8988T (cell line): ENCODE measurements at regions not wholly inside any gene's neighbourhood (a gene's known extent, or its start where the extent isn't known, plus 50 kb on each side); places are given as distances from the start of the nearest gene placed in this dataset.
A peak's percentile ranks its signal among the peaks of the same experiment; 100 is the strongest.
"Not testable (repeated sequence)": the region's sequence is repeated elsewhere in the genome, so short reads cannot be mapped to it uniquely, and the experiment has no call there.

Experiments
- DNase-seq: peaks from one replicate; pipeline ENCODE4 v3.0.0; 2011

DNA sequence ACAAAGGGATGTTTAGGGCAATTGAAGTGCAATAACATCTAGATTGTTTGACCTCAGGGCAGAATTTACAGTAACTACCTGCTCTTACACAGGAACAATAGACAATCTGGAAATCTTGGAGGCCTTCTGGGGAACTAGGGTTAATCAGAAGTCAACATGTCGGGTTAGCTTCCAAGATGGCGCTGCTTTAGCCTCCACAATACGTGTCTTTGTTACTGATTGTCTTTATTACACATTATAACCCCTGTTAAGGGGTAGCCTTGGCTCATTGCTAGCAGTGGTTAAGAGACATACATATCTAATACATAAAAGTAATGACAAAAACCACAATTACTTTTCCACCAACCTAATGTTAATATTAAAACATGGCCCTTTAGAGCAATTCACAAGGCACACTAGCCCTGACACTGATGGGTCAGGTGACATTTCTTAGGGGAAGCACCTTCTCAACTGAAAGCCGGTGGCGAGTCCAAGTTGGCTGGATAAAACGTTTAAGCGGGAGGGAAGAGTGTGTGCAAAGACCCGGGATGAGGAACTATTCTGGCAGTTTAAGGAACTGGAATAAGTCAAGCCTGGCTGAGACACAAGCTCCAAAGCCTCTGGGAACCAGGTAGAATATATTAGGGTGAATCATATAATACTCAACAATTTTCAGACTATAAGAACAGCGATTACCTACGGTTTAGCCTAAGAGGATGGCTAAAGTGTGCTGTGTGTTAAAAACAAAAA lies 236.9 kb downstream of the BCAS1 start:
- no peak for DNase-seq

DNA sequence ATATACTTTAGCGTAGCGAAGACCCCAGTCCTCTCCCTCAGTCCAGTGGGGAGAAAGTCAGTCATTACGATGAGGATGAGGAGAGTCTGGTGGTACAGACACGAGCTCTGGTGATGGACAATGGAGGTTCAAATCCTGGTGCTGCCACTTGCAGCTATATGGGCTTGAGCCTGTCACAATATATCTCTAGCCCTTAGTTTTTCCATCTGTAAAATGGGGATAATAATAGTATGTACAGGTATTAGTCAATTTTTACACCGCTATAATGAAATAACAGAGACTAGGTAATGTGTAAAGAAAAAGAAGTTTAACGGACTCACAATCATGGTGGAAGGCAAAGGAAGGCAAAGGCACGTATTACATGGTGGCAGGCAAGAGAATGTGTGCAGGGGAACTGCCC lies 237.9 kb downstream of the BCAS1 start:
- DNase-seq, result no peak

DNA sequence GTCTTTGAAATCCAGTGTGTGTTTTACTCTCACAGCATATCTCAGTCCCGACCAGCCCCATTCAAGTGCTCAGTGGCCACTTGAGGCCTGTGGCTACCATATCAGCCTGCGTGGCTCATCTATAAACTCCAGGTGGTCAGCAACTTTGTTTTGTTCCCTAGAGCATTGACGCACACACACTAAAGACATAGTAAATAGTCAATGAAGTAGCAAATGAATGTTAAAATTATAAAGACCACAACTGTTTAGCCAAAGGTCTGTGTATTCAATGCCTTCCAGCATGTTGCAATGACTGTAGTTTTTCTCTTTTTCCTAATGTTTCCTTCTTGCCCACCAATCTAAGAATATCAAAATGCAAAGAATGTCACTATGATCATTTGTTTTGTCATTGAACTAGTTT lies 238.2 kb upstream of the ZNF217 start:
- DNase-seq, result no peak

DNA sequence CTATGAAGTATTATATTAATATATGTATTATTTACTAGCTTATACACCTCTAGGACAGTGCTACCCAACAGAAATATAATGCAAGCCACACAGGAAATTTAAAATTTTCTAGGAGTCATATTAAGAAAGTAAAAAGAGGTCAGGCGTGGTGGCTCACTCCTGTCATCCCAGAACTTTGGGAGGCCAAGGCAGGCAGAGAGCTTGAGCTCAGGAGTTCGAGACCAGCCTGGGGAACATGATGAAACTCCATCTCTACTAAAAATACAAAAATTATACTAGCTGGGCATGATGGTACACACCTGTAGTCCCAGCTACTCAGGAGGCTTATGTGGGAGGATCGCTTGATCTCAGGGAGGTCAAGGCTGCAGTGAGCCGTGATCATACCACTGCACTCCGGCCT lies 237.6 kb upstream of the ZNF217 start:
- DNase-seq, result no peak

DNA sequence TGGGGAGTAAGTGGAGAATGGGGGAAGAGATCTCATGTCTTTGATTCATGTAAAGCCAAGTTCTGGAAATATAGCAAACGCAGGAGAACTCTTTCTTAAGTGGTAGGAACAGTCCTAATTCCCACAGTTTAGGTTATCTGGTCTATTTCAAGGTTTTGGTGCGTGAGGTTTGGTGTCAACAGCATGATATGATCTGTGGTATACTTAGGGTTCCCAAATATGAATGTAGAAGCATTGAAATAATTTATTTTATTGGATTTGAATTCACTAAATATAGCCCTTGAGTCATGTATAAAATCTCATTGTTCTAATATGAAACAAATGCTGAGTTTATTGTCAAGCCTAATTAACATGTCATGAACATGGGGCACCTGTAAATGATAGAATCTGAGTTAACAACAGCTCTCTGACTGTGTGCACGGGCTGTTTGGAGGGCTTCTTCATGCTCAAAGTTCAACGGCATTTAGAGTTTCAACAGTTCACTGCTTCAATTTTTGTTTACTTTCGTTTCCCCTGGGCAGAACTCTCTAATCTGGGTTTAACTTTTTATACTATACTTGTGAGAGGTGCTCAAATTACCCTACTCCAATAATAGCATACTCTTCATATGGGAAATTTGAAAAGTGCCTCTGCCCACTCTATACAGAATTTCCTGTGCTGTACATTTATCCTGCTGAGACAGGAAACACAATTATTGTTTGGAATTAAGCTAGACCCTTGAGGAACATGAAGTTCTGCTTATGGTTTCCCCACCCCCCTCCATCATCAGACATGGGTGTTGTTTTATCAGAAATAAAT lies 236.3 kb upstream of the ZNF217 start:
- DNase-seq, result no peak

DNA sequence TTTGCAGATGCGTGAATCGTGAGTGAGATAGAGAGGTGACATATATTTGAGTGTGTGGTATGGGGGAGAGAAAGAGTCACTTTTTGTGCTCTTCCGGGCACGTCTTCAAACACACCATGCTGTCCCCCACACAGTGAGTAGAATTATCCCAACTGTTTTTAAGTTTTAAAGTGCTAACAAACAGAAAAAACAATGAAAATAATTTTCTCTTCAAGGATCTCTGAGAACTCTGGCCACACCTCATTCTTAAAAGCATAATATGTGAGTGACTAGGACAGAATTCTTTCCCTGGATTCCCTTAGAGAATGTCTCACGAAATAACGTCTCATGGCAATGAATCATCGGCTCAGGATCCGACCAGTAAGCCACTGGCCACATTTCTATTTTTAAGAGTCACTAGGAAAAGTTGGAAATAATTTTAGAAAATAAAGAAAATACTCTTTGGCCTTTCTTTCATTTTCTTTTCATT lies 235.7 kb upstream of the ZNF217 start:
- DNase-seq, result peak; percentile 39

DNA sequence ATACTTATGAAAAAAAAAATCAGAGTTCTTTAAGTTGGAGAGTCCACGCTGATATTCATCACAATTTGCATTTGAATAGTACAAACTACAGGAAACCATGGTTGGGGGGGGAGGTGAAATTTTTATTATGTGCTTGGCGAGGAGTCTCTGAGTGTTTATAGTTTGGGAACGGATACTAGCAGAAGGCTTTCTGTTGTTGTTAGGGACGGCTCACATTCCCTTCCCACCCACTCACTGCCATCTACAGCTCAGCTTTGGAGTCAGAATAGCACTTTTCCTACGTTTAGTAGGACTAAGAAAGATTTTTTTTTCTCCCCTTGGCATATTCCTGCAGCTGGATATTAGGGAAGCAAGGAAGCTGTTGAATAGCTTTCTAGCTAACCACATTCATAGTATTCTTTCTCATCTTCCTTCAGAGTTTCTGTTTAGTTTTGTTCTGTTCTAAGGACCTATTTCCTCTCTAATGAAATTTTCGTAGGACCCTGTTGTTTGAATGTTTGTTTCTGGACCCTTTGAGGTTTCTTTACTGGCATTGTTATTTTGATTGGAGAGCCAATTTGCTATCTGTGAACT lies 235.1 kb upstream of the ZNF217 start:
- DNase-seq, result no peak

DNA sequence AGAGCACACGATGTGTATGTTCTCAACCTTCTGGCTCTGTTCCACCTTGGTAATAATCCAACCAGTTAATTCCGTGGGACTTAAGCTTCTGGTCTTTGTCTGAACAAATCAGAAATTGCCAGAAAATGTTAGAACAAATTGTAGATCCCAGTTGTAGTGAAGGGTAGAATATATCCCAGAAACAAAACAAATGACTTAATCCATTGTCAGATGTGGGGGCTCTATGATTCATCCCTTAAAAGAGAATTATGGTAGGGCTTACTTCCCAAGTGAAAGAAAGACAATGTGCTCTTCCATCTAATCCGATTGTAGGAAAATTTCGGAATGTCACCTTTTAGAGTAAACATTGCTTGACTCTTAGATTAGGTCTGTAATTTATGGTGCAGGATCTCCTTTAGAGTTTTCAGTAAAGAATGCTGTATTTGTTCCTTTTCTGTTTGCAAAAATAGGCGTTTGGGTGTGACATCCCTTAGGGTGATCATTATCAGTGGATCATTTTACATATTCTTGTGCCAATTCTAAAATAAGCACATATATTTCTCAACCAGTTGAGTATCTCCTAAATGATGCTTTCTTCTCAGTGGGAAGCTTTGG lies 234.5 kb upstream of the ZNF217 start:
- no peak for DNase-seq

DNA sequence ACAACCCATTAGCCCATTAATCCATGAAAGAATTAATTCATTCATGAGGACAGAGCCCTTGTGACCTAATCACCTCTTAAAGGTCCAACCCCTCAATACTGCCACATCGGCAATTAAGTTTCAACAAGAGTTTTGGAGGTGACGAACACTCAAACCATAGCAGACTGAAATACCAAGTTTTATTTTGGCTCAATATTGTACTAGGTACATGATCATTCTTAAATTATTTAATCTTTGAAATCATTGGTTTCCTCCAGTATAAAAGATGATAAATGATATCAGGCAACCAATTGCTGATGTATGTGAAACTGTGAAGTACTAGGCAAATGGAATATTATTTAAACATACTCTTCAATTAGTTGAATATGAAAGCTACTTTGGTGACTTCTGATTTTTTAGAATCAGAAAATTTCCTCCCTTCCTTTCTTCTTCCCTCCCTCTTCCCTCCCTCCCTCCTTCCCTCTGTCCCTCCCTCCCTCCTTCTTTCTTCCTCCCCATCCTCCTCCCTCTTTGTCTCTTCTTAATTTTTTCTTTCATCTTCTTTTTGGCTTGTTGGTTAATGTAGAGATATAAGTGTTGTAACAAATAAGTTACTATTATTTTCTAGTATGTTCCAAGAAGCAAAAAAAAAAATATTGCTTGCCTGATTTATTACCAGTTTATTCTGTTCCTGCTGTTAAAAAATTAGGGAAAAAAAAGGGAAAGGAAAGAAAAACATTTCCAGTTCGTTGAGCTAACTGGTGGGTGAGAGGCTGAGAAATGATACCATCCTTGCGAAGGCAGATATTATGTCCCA lies 233.9 kb upstream of the ZNF217 start:
- DNase-seq, result no peak

DNA sequence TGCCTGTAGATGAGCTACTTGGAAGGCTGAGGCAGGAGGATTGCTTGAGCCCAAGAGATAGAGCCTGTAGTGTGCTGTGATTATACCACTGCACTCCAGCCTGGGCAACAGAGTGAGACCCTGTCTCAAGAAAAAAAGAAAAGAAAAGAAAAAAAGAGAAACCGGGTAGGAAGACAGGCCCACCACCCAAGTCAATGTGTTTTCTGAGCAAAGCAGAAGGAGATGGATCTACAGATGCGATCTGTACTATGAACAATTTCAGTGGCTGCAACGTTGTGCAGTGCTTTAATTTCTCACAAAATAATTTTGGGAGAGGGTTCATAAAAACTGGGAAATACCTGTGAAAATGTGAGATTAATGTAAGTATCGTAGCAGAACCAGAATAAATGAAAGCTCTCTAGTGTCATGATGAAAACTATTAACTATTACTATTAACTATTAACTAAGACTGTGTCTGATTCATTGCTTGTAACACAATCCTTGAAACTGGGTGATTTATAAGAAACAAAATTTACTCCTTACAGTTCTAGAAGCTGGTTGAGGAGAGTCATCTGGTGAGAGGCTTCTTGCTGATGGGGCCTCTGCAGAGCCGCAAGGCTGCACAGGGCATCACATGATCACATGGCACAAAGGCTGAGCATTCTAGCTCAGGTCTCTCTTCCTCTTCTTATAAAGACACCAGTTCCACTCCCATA lies 233.1 kb upstream of the ZNF217 start:
- no peak for DNase-seq

DNA sequence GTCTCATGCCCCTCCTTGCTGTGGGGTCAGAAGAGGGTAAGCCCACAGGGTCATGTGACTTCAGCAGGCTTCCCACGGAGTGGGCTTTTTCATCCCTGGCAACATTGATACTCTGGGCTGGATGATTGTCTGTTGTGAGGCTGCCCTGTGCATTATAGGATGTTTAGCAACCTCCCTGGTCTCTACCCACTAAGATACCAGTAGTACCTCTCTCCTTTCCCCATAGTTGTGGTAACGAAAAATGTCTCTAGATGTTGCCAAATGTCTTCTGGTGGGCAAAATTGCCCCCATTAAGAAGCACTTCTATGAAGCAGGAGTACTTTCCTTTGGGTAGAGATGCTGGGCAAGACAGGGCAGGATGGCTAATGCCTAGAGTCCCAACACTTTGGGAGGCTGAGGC lies 232.5 kb upstream of the ZNF217 start:
- no peak for DNase-seq

DNA sequence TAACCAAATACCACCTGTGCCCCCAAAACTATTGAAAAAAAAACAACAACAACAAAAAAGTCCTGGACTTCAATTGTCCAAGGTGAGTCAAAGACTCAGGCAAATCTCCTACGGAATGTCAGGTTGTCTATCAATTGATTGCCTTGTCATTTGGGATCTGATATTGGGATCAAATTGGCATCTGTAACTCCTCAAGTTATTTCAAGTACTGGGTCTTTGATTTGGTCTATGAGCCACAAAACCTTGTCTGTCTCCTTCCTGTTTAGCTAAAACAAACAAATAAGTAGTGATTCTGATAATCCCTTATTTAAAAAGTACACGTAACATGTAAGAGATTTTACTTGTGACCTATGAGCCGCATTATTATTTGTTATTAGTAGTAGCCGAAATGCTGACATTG lies 231.6 kb upstream of the ZNF217 start:
- DNase-seq, result no peak

DNA sequence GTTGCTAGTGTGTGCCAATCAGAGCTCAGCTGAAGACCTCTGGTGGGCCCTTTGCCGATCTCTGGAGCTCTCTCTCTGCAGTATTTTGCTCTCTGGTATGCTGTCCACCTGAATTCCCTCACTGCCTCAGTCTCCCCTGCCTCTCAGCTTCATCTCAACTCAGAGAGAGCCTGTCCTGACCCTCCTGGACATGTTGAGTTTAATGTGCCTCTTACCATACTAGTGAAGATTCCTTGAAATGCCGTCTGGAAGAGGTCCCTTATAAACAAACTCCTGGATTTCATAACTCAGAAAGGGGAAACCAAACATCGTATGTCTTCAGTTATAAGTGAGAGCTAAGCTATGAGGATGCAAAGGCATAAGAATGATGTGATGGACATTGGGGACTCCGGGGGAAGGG lies 231.1 kb upstream of the ZNF217 start:
- DNase-seq, result no peak

DNA sequence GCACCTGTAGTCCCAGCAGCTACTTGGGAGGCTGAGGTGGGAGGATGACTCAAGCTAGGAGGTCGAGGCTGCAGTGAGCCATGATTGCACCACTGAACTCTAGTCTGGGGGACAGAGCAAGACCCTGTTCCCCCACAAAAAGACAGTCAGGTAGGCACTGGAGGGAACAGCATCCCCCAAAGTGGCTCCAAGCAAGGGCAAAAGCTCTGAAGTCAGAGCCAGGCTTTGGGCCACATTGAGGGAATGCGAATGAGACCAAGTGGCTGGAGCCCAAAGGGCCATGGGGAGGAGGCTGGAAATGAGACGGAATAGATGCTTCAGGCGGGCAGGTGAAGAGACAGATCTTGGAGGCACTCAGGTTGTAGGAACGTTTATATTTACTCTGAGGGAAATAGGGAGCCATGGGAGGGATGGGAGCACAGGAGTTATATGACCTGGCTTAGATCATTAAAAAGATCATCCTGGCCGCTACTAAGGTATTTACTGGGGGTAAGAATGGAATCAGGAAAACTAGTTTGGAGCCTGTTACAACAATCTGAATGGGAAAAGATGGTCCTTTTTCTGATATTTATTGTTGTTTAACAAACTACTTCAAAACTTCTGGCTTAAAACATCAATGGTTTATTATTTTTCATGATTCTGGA lies 229.6 kb upstream of the ZNF217 start:
- no peak for DNase-seq

DNA sequence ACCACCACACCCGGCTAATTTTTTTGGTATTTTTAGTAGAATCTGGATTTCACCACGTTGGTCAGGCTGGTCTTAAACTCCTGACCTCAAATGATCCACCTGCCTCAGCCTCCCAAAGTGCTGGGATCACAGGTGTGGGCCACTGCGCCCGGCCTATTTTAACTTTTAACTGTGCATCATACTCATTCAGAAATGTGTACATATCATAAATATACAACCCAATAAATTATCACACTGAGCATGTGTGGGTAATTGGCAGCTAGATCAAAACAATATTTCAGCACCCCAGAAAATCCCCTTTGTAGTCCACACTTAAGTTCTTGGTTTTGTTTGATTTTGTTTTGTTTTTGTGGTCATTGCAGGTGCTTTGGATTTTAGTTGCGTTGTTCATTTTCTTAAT lies 228.9 kb upstream of the ZNF217 start:
- no peak for DNase-seq

DNA sequence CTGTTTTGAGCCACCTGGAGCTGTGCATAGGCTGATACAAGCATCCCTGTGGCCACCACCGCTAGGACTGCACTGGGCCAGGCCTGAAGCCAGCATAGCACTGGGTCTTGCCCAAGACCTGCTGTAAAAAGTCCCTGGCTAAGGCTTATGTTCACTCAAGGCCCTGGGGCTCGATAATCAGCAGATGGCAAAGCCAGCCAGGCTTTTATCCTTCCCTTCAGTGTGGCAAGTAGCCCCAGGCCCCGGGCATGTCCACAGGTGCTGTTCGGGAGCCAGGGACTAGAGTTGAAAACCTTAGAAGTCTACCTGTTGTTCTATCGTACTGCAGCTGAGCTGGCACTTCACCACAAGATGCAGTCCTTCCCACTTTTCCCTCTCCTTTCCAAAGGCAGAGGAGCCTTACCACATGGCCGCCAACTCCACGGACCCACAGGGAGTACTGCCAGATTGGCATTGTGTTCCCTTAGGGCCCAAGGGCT lies 226.4 kb upstream of the ZNF217 start:
- DNase-seq, result no peak

DNA sequence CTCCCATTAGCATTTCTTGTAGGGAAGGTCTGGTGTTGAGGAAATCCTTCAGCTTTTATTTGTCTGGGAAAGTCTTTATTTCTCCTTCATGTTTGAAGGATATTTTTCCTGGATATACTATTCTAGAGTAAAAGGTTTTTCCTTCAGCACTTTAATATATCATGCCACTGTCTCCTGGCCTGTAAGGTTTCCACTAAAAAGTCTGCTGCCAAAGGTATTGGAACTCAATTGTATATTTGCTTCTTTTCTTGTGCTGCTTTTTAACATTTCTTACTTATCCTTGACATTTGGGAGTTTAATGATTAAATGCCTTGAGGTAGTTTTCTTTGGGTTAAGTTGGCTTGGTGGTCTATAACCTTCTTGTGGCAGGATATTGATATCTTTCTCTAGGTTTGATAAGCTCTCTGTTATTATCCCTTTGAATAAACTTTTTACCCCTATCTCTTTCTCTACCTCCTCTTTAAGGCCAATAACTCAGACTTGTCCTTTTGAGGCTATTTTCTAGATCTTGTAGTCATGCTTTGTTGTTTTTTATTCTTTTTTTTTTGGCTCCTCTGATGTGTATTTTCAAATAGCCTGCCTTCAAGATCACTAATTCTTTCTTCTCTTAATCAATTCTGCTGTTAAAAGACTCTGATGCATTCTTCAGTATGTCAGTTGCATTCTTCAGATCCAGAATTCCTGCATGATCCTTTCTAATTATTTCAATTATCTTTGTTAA lies 225.0 kb upstream of the ZNF217 start:
- DNase-seq, result no peak

DNA sequence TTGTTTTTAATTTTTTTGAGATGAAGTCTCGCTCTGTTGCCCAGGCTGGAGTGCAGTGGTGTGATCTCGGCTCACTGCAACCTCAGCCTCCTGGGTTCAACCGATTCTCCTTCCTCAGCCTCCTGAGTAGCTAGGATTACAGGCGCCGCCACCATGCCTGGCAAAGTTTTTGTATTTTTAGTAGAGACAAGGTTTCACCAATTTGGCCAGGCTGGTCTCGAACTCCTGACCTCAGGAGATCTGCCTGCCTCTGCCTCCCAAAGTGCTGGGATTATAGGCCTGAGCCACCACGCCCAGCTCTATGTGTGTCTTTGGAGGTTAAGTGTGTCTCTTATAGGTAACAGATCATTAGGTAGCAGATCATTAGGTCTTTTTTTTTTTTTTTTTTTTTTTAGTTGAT lies 223.9 kb upstream of the ZNF217 start:
- DNase-seq, result not testable (repeated sequence)

DNA sequence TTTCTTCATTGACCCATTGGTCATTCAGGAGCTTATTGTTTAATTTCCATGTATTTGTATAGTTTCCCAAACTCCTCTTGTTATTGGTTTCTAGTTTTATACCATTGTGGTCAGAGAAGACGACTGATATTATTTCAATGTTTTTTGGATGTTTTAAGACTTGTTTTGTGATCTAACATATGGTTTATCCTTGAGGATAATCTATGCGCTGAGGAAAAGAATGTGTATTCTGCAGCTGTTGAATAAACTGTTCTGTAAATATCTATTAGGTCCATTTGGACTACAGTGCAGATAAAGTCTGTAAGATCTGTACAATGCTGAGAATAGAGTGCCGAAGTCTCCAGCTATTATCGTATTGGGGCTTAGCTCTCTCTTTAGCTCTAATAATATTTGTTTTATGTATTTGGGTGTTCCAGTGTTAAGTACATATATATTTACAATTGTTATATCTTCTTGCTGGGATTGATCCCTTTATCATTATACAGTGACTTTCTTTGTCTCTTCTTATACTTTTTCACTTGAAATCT lies 223.3 kb upstream of the ZNF217 start:
- DNase-seq, result no peak

DNA sequence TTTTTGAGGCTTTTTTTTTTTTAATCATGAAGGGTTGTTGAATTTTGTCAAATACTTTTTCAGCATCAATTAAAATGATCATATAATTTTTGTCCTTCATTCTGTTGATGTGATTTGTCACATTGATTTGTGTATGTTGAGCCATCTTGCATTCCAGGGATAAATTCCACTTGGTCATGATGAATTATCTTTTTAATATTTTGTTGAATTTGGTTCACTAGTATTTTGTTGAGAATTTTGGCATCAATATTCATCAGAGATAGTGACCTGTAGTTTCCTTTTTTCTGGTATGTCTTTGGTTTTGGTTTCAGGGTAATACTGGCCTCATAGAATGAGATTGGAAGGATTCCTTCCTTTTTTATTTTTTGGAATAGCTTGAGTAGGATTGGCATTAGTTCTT lies 221.9 kb upstream of the ZNF217 start:
- DNase-seq, result no peak

DNA sequence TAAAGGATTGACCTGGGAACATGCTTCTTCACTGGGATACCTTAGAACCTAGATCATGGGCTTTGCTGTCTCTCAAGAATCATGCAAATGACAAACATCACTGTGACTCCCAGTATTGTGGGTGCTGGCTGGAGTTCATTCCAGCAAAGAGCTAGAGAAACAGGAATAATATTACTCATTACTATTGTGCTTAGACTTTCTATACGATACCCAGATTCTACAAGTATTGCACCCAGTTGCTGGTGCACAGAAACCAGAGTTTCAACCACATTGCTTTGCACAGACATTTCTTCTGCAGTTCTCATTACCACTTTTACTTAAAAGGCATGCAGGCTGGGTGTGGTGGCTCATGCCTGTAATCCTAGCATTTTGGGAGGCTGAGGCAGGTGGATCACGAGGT lies 220.4 kb upstream of the ZNF217 start:
- no peak for DNase-seq
